ENCODE measurements at regions not wholly inside any gene's neighbourhood (a gene's known extent, or its start where the extent isn't known, plus 50 kb on each side); places are given as distances from the start of the nearest gene placed in this dataset.

GRCh38 chr1:232517204-232517603 is 112.7 kb downstream of the SIPA1L2 start:
- in situ Hi-C loops (cut with MboI) = no loop called here
- ATAC-seq (no peak), FAIRE-seq (no peak), DNase-seq (ENCODE audit: extremely low read depth in 1 of 4, low spot score in 3 of 4) (no peak)
- Histone ChIP-seq H2AFZ (ENCODE audit: low read depth, low read length) (no peak overlapping the region), H3K79me2 (ENCODE audit: control insufficient read depth, insufficient read depth, low read length) (no peaks in the 10 kb centered on the region), H3K9ac (ENCODE audit: insufficient read depth in 1 of 2, low read depth in 2 of 2, low read length in 2 of 2) (no peak overlapping the region), H3K4me2 (ENCODE audit: insufficient read depth, low read length) (no peak overlapping the region), H3K27me3 (ENCODE audit: control insufficient read depth in 2 of 2, insufficient read depth in 2 of 2, low read length in 2 of 2) (0 out of 5 replicates have a peak, but pooled peaks cover 0 to 4% of the 10 kb centered on the region in 2 experiments), H3K9me3 (replicated peaks; ENCODE audit: control insufficient read depth, insufficient read depth, low read depth, low read length) (no peaks in the 10 kb centered on the region), H4K20me1 (replicated peaks; ENCODE audit: control insufficient read depth, insufficient read depth, low read length) (no peaks in the 10 kb centered on the region), H3K27ac (ENCODE audit: extremely low read depth, low read depth, low read length) (no peak overlapping the region), H3K36me3 (ENCODE audit: control insufficient read depth, insufficient read depth, low read length) (no peaks in the 10 kb centered on the region), H3K9me1 (ENCODE audit: control insufficient read depth, insufficient read depth, low read length) (no peaks in the 10 kb centered on the region), H3K4me3 (no peak overlapping the region), H3K4me1 (replicated peaks in 1 of 2; ENCODE audit: control insufficient read depth in 2 of 2, insufficient read depth in 2 of 2, low read length in 2 of 2) (no peaks in the 10 kb centered on the region)
- intact Hi-C loops (cut with micrococcal nuclease) = no loop called here
- TF ChIP-seq GABPA (tag; conservative IDR thresholded peaks at IDR 0.05; ENCODE audit: low read depth) = no peak
- TF ChIP-seq HNRNPUL1 (IDR thresholded peaks at IDR 0.05; ENCODE audit: low read length) = no peak
- TF ChIP-seq CREB5 (CRISPR knock-in tag; IDR thresholded peaks at IDR 0.05) = no peak
- TF ChIP-seq SMARCB1 (IDR thresholded peaks at IDR 0.05; ENCODE audit: insufficient read length, low read depth) = no peak
- TF ChIP-seq RBM39 (optimal IDR thresholded peaks at IDR 0.05; ENCODE audit: low read depth, low read length) = no peak
- BruUV-seq (replicated peaks) = no TSS peak
- ChIA-PET CTCF (ENCODE audit: low intra/inter-chr PET ratio) (no interaction called here), POLR2A (interaction anchor here (0.6 kb wide), 1 partner anchor 499 kb away, joined by 3 read pairs; no protein-coding TSS in a partner anchor)
- 0% methylated on average over 4 of the region's 4 CpGs for WGBS (ENCODE audit: insufficient coverage, low coverage, missing lambda C conversion rate)

- FAIRE-seq = no peak
- TF ChIP-seq ZNF316 (IDR thresholded peaks at IDR 0.05) (no peak), BRCA1 (IDR thresholded peaks at IDR 0.05) (no peak), BRCA1 (CRISPR knock-in tag; IDR thresholded peaks at IDR 0.05) (no peak), LCOR (CRISPR knock-in tag; IDR thresholded peaks at IDR 0.05) (no peak), PTTG1 (tag; IDR thresholded peaks at IDR 0.05; ENCODE audit: low read depth) (no peak), ZNF764 (CRISPR knock-in tag; IDR thresholded peaks at IDR 0.05; ENCODE audit: low read depth) (no peak), RBM15 (IDR thresholded peaks at IDR 0.05; ENCODE audit: insufficient read depth, low read length) (no peak), RBM34 (IDR thresholded peaks at IDR 0.05; ENCODE audit: borderline replicate concordance, insufficient read depth, low read length) (no peak), E2F4 (CRISPR knock-in tag; IDR thresholded peaks at IDR 0.05; ENCODE audit: low read depth) (no peak), ATF4 (CRISPR knock-in tag; IDR thresholded peaks at IDR 0.05) (no peak), GATAD2B (IDR thresholded peaks at IDR 0.05; ENCODE audit: borderline replicate concordance) (no peak)
Measured at GRCh38 chr1:232515706-232516105, 114.2 kb downstream of the SIPA1L2 start.

More at GRCh38 chr1:232515706-232516105, 114.2 kb downstream of the SIPA1L2 start:
- Histone ChIP-seq H3K4me2 (ENCODE audit: insufficient read depth, low read length) (no peak overlapping the region), H3K9me3 (replicated peaks; ENCODE audit: control insufficient read depth, insufficient read depth, low read depth, low read length) (no peaks in the 10 kb centered on the region), H3K27me3 (ENCODE audit: control insufficient read depth in 2 of 2, insufficient read depth in 2 of 2, low read length in 2 of 2) (0 out of 5 replicates have a peak, but pooled peaks cover 0 to 4% of the 10 kb centered on the region in 2 experiments), H3K36me3 (ENCODE audit: control insufficient read depth, insufficient read depth, low read length) (no peaks in the 10 kb centered on the region), H3K4me1 (replicated peaks in 1 of 2; ENCODE audit: control insufficient read depth in 2 of 2, insufficient read depth in 2 of 2, low read length in 2 of 2) (no peaks in the 10 kb centered on the region), H3K4me3 (no peak overlapping the region), H4K20me1 (replicated peaks; ENCODE audit: control insufficient read depth, insufficient read depth, low read length) (no peaks in the 10 kb centered on the region), H3K9me1 (ENCODE audit: control insufficient read depth, insufficient read depth, low read length) (no peaks in the 10 kb centered on the region), H2AFZ (ENCODE audit: low read depth, low read length) (no peak overlapping the region), H3K9ac (ENCODE audit: insufficient read depth in 1 of 2, low read depth in 2 of 2, low read length in 2 of 2) (no peak overlapping the region), H3K27ac (ENCODE audit: extremely low read depth, low read depth, low read length) (no peak overlapping the region), H3K79me2 (ENCODE audit: control insufficient read depth, insufficient read depth, low read length) (no peaks in the 10 kb centered on the region)
- BruUV-seq (replicated peaks) = no TSS peak
- DNase-seq (ENCODE audit: extremely low read depth in 1 of 4, low spot score in 3 of 4) (no peak), ATAC-seq (no peak)
- intact Hi-C loops (cut with micrococcal nuclease) (no loop called here), in situ Hi-C loops (cut with MboI) (no loop called here)
- CTCF ChIA-PET (ENCODE audit: low intra/inter-chr PET ratio) = no interaction called here
- POLR2A ChIA-PET = no interaction called here
- 0% methylated on average over 1 of the region's 1 CpG for WGBS (ENCODE audit: insufficient coverage, low coverage, missing lambda C conversion rate)

Measured in K562 (cell line).